ENCODE measurements at regions not wholly inside any gene's neighbourhood (a gene's known extent, or its start where the extent isn't known, plus 50 kb on each side); places are given as distances from the start of the nearest gene placed in this dataset.
"Not testable (repeated sequence)": the region's sequence is repeated elsewhere in the genome, so short reads cannot be mapped to it uniquely, and the experiment has no call there.

DNA sequence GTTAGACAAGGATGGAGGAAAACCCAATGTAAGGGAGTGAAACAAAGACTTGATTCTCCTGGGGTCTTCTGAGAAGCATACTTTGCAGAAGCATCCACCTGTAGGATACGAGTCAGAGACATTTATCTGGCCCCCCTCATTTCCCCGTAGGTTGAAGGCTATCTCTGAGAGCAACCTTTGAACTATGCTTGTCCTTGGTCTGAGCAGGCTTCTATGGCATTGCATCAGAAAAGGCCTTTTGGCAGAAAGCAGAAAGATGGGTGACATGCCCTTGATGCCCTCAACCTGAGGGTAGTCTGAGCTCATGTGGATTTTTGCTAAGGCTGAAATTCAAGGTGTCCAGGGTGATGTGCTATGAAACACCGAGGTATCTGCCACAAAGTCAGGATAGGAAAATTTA is 131.6 kb upstream of the SGO1 start:
- no peak for DNase-seq

DNA sequence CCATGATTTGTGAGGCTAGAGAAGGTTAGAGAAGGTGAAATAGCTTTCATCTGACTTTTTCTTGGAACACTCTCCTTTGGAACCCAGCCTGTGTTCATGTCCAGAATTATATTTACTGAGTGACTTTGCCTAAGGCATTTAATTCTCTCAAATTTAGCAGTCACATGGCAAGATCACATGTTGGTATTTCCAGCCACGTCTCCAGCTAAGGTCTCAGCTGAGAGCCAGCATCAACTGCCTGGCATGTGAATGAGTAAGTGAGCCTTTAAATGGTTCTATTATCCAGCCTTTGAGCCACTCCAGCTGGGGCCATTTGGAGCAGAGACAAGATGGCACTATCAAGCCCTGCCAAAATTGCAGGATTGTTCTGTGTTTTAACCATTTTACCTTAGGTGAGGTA is 130.2 kb upstream of the SGO1 start:
- DNase-seq: no peak

DNA sequence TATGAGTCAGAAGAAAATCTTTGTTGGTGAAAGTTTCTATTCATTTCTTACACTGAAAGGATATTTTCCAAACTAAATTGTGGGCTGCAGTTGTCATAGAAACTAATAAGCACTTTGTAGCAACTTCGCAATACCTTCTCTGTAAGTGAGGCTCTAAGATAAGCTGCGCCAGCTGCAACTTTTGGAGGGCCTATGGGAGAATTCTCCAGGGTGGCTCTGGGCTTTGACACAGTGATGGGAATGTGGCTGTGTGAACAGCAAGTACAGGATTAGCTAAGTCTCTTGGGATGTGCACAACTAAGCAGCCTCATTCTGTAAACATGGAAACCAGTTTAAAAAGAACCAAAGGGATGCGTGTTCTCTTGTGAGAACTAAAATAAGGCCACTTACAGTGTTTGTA is 124.6 kb upstream of the SGO1 start:
- DNase-seq: no peak

DNA sequence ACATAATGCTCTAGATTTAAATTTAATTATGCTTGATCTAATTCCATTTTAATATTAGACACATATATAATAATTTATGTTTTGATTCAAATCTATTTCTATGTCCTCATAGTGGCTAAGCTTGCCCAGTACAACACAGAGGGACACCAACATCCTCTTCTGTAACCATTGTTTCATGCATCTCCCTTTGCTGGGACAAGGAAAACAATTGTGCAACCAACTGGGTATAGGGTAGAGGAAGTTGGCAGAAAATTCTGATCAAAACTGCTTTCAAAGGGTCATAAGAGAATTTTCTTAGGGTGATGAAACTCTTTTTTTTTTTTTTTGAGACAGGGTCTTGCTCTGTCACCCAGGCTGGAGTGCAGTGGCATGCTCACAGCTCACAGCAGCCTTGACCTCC is 121.4 kb upstream of the SGO1 start:
- DNase-seq: no peak

DNA sequence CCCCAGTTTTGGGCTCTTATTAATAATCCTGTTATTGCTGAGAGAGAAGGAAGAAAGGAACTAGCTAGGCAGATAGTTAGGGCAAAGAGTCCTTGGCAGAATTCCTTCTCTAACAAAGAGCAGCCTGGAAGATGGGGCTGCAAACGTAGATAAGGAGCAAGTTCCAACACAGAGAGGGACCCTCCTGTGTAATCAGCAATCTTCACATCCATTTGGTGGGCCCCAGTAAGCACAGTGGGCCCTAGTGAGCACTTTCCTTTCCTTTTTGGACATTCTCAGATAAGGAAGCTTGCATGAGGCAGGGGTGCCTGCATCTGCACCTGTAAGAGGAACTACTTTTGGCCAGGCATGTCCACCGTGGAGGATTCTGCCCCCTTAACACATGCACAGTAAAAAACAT is 119.6 kb upstream of the SGO1 start:
- no peak for DNase-seq

DNA sequence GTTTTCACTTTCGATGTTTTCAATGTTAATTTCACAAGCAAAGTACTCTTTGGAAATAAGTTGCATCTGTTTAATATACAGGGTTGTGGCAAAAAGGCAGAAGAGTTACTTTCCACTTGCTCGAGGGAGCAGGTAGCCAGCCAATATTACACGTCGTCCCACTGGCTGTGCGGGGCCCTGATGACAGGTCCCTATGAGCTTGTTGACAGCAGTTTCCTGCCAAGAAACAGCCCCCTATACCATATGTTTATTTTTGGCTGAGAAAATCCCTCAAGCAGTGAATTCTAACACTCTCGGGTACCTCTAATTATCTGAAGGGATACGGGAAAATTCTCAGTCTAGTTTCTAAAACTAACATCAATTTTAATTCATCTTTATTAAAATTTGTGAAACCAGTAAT is 116.8 kb upstream of the SGO1 start:
- DNase-seq: no peak

- no peak for DNase-seq
Measured at GRCh38 chr3:20288050-20288449, 102.0 kb upstream of the SGO1 start.

- no peak for DNase-seq
Measured at GRCh38 chr3:20280257-20280656, 94.3 kb upstream of the SGO1 start.

GRCh38 chr3:20265977-20266376 is 80.0 kb upstream of the SGO1 start:
- not testable (repeated sequence) for DNase-seq

DNA sequence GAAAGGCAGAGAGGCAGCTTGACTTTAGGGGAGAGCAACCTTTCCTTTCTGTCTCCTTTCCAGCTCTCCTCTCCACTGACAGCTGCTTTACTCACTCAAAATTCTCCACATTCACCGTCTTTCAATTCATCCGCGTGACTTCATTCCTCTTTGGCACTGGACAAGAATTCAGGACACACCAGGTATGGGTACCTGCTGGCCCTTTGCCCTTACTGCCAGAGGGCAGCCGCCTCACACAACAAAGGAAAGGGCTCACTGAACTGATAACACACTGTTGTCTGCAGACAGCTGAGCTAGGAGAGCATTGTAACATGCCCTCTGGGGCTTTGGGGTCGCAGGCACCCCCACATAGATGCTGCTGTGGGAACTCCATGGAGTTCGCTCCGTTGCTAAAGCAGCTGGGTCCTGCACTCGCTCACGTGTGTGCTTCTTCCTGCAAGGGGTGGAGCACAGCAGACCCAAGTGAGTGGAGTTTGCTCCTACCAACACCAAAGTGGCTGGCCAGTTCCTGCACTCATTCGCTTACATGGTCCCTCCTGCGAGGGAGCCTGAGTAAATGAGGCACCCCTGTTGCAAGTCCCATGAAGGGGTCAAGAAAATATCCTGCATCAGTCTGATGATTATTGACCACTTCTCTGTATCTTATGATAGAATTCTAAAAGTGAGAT is 79.0 kb upstream of the SGO1 start:
- DNase-seq: no peak

DNA sequence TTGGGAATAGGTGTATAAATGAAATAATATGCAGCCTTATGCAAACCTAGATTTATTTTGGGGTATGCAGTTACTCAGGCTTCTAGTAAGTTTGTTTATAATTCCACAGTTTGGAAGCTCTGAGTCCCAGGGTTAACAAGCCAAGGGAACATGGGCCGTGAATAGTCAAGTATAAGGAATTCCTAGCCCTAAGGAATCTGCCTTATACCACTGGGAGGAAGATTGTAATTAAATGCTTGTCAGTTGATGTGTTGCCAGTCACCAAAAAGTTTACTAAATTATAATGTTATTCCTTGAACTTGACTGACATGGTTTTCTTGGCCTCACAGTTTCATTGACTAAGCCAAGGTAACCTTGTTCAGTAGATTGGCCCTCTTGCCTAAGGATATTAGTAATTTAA is 72.4 kb upstream of the SGO1 start:
- no peak for DNase-seq

GRCh38 chr3:20256144-20256543 is 70.1 kb upstream of the SGO1 start:
- DNase-seq: no peak

- no peak for DNase-seq
Measured at GRCh38 chr3:20254268-20255117, 68.5 kb upstream of the SGO1 start.

DNA sequence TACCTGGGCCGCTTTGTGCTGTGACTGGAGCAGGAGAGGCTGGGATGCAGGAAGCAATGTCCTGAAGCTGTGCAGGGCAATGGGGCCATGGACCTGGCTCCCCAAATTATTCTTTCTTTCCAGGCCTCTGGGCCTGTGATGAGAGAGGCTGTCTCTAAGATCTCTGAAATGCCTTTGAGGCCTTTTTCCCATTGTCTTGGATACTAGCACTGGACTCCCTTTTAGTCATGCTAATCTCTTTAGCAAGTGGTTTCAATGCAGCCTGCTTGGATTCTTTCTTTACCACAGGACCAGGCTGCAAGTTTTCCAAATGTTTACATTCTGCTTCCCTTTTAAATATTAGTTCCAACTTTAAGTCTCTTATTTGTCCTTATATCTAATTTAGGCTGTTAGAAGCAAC is 64.8 kb upstream of the SGO1 start:
- no peak for DNase-seq

GRCh38 chr3:20250314-20250713 is 64.3 kb upstream of the SGO1 start:
- no peak for DNase-seq

DNA sequence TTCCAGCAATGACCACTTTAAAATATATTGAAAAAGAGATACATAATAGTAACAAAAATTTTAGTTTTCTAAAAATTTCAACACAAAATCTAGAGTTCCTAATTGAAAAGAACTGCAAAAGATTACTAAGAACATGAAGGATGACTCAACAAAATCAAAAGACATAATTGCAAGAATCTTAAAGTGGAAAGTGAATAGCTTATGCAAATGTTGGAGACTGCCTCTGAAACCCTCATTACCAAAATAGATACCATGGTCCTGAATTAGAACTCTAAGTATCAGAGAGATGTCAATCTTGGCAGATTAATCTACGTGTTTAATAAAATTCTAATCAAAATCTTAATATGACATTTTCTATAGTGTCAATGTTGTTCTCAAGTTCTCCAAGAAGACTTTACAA is 60.7 kb upstream of the SGO1 start:
- DNase-seq: no peak

DNA sequence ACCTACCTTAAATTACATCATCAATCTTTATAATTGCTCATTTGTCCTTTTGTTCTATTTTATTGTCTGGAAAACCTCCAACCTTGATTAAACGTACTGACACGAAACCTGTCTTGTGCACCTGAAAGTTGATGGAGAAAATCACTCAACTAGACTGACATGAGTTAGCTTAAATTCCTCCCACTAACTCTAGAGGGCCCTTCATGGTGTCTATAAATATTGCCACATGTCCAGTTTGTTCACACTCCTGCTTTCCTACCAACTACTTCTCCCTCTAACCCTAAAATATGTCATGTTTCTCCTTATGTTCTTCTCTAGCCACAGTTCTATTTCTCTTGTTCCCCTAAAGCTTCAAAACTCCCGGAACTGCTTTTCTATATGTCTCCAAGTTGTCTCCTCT is 59.8 kb upstream of the SGO1 start:
- no peak for DNase-seq

DNA sequence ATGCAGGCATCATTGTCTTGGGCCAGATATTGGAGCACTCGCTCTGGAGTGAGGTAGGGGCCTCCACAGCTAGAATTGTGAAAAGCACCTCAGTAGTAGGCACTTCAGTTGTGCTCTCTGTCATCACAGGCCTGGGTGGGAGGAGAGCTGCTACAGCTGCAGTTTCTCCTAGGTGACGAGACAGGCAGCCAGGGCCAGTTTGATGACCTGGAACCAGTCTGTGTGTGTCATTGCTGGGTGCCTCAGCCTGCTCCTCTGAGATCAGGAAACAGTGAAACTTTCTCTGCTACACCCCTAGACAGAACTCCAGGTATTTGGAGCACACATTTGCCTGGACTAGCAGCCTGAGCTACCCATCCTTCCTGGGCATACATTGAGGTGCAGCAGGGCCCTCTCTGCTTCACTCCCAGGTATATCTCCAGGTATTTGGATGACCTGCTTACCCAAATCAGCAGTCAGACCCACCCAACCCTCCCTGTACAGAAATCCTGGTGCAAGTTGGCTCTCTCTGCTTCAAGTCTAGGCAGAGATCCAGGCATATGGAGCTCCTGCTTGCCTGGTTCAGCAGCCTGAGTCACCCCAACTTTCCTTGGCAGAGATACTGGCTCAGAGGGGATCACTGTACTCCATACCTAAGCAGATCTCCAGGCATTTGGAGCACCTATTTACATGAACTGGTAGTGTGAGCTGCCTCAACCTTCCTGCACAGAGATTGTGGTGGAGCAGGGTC is 54.3 kb upstream of the SGO1 start:
- DNase-seq: no peak

GRCh38 chr3:20238199-20238598 is 52.2 kb upstream of the SGO1 start:
- not testable (repeated sequence) for DNase-seq

- no peak for DNase-seq
Measured at GRCh38 chr3:20236603-20237002, 50.6 kb upstream of the SGO1 start.

All from activated CD8-positive, alpha-beta memory T cell treated with anti-CD3 and anti-CD28 coated beads, Interleukin-2, amount 50 U/mL, for 48 hours (primary cell).